Inflammatory macrophage treated with lipopolysaccharide for 1 hour (primary cell): ENCODE measurements at regions not wholly inside any gene's neighbourhood (a gene's known extent, or its start where the extent isn't known, plus 50 kb on each side); places are given as distances from the start of the nearest gene placed in this dataset.
A peak's percentile ranks its signal among the peaks of the same experiment; 100 is the strongest.

ENCODE experiments used
- DNase-seq, 2 donors: peaks; one replicate each; pipeline ENCODE4 v3.0.0-alpha.2; 2020 to 2022

GRCh38 chr7:17054206-17054605 lies 172.4 kb upstream of the AGR3 start:
- DNase-seq = no peak

- no peak for DNase-seq
Measured at GRCh38 chr7:17054836-17055235, 173.1 kb upstream of the AGR3 start.

GRCh38 chr7:17055596-17055995 lies 173.8 kb upstream of the AGR3 start:
- DNase-seq = no peak

- no peak for DNase-seq
Measured at GRCh38 chr7:17056491-17057142, 174.8 kb upstream of the AGR3 start.

- DNase-seq = no peak
Measured at GRCh38 chr7:17057143-17057509, 175.3 kb upstream of the AGR3 start.

GRCh38 chr7:17058568-17058967 lies 176.8 kb upstream of the AGR3 start:
- DNase-seq = peak; percentile 81 to 89

GRCh38 chr7:17060051-17060450 lies 178.3 kb upstream of the AGR3 start:
- DNase-seq = no peak

GRCh38 chr7:17061443-17061842 lies 179.7 kb upstream of the AGR3 start:
- DNase-seq = no peak

- DNase-seq = no peak
Measured at GRCh38 chr7:17062151-17063044, 180.6 kb upstream of the AGR3 start.

- no peak for DNase-seq
Measured at GRCh38 chr7:17063045-17063383, 181.2 kb upstream of the AGR3 start.

- peak in 1 of 2 donors; percentile 21 for DNase-seq
Measured at GRCh38 chr7:17067691-17068090, 185.9 kb upstream of the AGR3 start.

- DNase-seq = peak; percentile 87 to 95
Measured at GRCh38 chr7:17069146-17069545, 187.4 kb upstream of the AGR3 start.

- DNase-seq = peak; percentile 28 to 57
Measured at GRCh38 chr7:17070231-17070708, 188.5 kb upstream of the AGR3 start.

- DNase-seq = no peak
Measured at GRCh38 chr7:17071866-17072265, 190.1 kb upstream of the AGR3 start.

- no peak for DNase-seq
Measured at GRCh38 chr7:17075601-17076255, 193.9 kb upstream of the AGR3 start.

- DNase-seq = no peak
Measured at GRCh38 chr7:17078298-17078697, 196.5 kb upstream of the AGR3 start.

GRCh38 chr7:17083392-17084165 lies 201.8 kb upstream of the AGR3 start:
- no peak for DNase-seq

GRCh38 chr7:17084166-17084475 lies 202.3 kb upstream of the AGR3 start:
- DNase-seq = no peak

- no peak for DNase-seq
Measured at GRCh38 chr7:17085186-17085585, 203.4 kb upstream of the AGR3 start.

GRCh38 chr7:17086403-17086802 lies 204.6 kb upstream of the AGR3 start:
- no peak for DNase-seq

- no peak for DNase-seq
Measured at GRCh38 chr7:17090751-17091150, 207.7 kb upstream of the AHR start.

GRCh38 chr7:17093461-17093860 lies 205.0 kb upstream of the AHR start:
- peak; percentile 12 to 27 for DNase-seq

- DNase-seq = no peak
Measured at GRCh38 chr7:17094963-17095574, 203.4 kb upstream of the AHR start.
